HepG2 (cell line): ENCODE measurements at regions not wholly inside any gene's neighbourhood (a gene's known extent, or its start where the extent isn't known, plus 50 kb on each side); places are given as distances from the start of the nearest gene placed in this dataset.

Experiments used
- ATAC-seq: fragments of 200-7000 bp; cut with Tn5 transposase; 3 replicates; pipeline ENCODE4 v1.9.1; 2020; ENCODE audit warnings: mild to moderate bottlenecking, moderate library complexity
- BruUV-seq: library from RNA; stranded (reverse); fragments of 400-500 nt; replicated peaks from 2 replicates; lab custom pipeline; 2021; lab: Mats Ljungman, UMichigan
- CTCF ChIA-PET: fragments of 300-600 bp; formaldehyde crosslinking; extraction: SDS; loops from one replicate; lab custom pipeline; 2021; ENCODE audit warnings: low total read pairs, inconsistent platforms, low intra/inter-chr PET ratio; lab: Yijun Ruan, JAX
- POLR2A ChIA-PET: fragments of 350-600 bp; sonication (Branson Sonifier 250); formaldehyde crosslinking; loops from one replicate; lab custom pipeline; 2020; ENCODE audit warnings: antibody characterized with exemption, inconsistent platforms; lab: Yijun Ruan, JAX
- DNase-seq: peaks from one replicate; pipeline ENCODE4 v3.0.0-alpha.2; 2015; ENCODE audit warnings: low spot score
- FAIRE-seq: peaks from 3 replicates; lab custom pipeline; 2011; peaks lifted over from hg19 to GRCh38; lab: Jason Lieb, UNC
- H2AFZ ChIP-seq: one replicate; pipeline ENCODE4 v1.6.1; 2011; ENCODE audit warnings: low read length, inconsistent platforms
- H3K27ac ChIP-seq: fragments of 300-600 bp; 3 replicates; pipeline ENCODE4 v1.8.0; 2011; ENCODE audit warnings: mixed run types, mild to moderate bottlenecking, mixed read lengths, low read length, inconsistent platforms; ENCODE audit not compliant: insufficient read depth; ENCODE audit errors: extremely low read length
- H3K27me3 ChIP-seq, 2 experiments: fragments of 200-600 bp in 1 of 2; 2 replicates in 1 of 2; 3 replicates in 1 of 2; pipeline versions ENCODE4 v1.6.0 to v1.8.0; 2011; ENCODE audit warnings: low read length in 2 of 2, mild to moderate bottlenecking in 2 of 2, moderate library complexity in 2 of 2, inconsistent platforms in 1 of 2; ENCODE audit not compliant: insufficient read depth in 2 of 2, control insufficient read depth in 1 of 2
- H3K36me3 ChIP-seq, 2 experiments: fragments of 200-600 bp in 1 of 2; replicated peaks in 1 of 2; 2 replicates in 1 of 2; 3 replicates in 1 of 2; pipeline versions ENCODE4 v1.5.1 to v1.8.0; 2011; ENCODE audit warnings: low read length in 2 of 2, inconsistent platforms in 1 of 2; ENCODE audit not compliant: insufficient read depth in 2 of 2, control insufficient read depth in 1 of 2
- H3K4me1 ChIP-seq: 2 replicates; pipeline ENCODE4 v1.5.1; 2012; ENCODE audit warnings: low read length, inconsistent platforms; ENCODE audit not compliant: insufficient read depth
- H3K4me2 ChIP-seq: 2 replicates; pipeline ENCODE4 v1.6.0; 2011; ENCODE audit warnings: low read depth, low read length, inconsistent platforms
- H3K4me3 ChIP-seq, 3 experiments: fragments of 200-600 bp in 1 of 3; sonication (generic), shearing (Covaris generic) in 1 of 3; replicated peaks in 1 of 3; 2 replicates each; pipeline ENCODE4 v1.5.1; 2011 to 2016; ENCODE audit warnings: low read length in 3 of 3, inconsistent platforms in 2 of 3, low read depth in 2 of 3, mild to moderate bottlenecking in 2 of 3, control low read depth in 1 of 3, mixed read lengths in 1 of 3; ENCODE audit not compliant: insufficient read depth in 1 of 3
- H3K79me2 ChIP-seq: one replicate; pipeline ENCODE4 v1.6.1; 2011; ENCODE audit warnings: low read length, inconsistent platforms; ENCODE audit not compliant: insufficient read depth
- H3K9ac ChIP-seq: 2 replicates; pipeline ENCODE4 v1.6.0; 2011; ENCODE audit warnings: mild to moderate bottlenecking, low read depth, low read length, inconsistent platforms; ENCODE audit not compliant: insufficient read depth
- H3K9me3 ChIP-seq: 2 replicates; pipeline ENCODE4 v1.5.1; 2012; ENCODE audit warnings: mild to moderate bottlenecking, low read length
- H4K20me1 ChIP-seq: 2 replicates; pipeline ENCODE4 v1.6.0; 2011; ENCODE audit warnings: inconsistent platforms, mild to moderate bottlenecking, low read length, moderate library complexity; ENCODE audit not compliant: insufficient read depth
- DZIP1 ChIP-seq: sonication (generic); formaldehyde crosslinking; IDR thresholded peaks from 2 replicates; pipeline ENCODE4 v1.5.0; 2020; ENCODE audit warnings: mild to moderate bottlenecking, missing genetic modification reagents
- GLMP ChIP-seq: sonication (generic); formaldehyde crosslinking; IDR thresholded peaks from 2 replicates; pipeline ENCODE4 v1.9.0; 2021; ENCODE audit warnings: missing genetic modification reagents, mild to moderate bottlenecking, borderline replicate concordance
- HDAC6 ChIP-seq: fragments of 200-600 bp; sonication (generic); IDR thresholded peaks from 2 replicates; pipeline ENCODE4 v1.7.0; 2017; ENCODE audit warnings: mild to moderate bottlenecking, antibody characterized with exemption, low read length, low read depth
- JDP2 ChIP-seq: sonication (generic); formaldehyde crosslinking; IDR thresholded peaks from 2 replicates; pipeline ENCODE4 v1.8.1; 2022; ENCODE audit warnings: missing genetic modification reagents, borderline replicate concordance
- JUN ChIP-seq: sonication (generic); formaldehyde crosslinking; IDR thresholded peaks from 2 replicates; pipeline ENCODE4 v1.4.0; 2020; ENCODE audit warnings: mild to moderate bottlenecking, missing genetic modification reagents
- KMT2B ChIP-seq: IDR thresholded peaks from 2 replicates; pipeline ENCODE4 v1.6.1; 2016; ENCODE audit warnings: missing genetic modification reagents, missing compliant biosample characterization
- RAD21 ChIP-seq: fragments of 450-650 bp; formaldehyde crosslinking; IDR thresholded peaks from 2 replicates; pipeline ENCODE4 v1.5.0; 2020; ENCODE audit warnings: mild to moderate bottlenecking
- ZMAT5 ChIP-seq: sonication (generic); formaldehyde crosslinking; IDR thresholded peaks from 2 replicates; pipeline ENCODE4 v1.5.0; 2020; ENCODE audit warnings: mild to moderate bottlenecking, low read depth, missing genetic modification reagents, borderline replicate concordance
- ZNF207 ChIP-seq: fragments of 450-650 bp; IDR thresholded peaks from 2 replicates; pipeline ENCODE4 v1.6.1; 2016; ENCODE audit warnings: antibody characterized with exemption, borderline replicate concordance
- ZNF234 ChIP-seq: sonication (generic); formaldehyde crosslinking; conservative IDR thresholded peaks from 2 replicates; pipeline ENCODE4 v1.5.1; 2020; ENCODE audit warnings: mild to moderate bottlenecking, missing genetic modification reagents
- ZNF274 ChIP-seq: sonication (generic); formaldehyde crosslinking; IDR thresholded peaks from 2 replicates; pipeline ENCODE4 v1.5.1; 2020; ENCODE audit warnings: mild to moderate bottlenecking, missing genetic modification reagents
- ZNF317 ChIP-seq: sonication (generic); formaldehyde crosslinking; IDR thresholded peaks from 2 replicates; pipeline ENCODE4 v1.5.0; 2020; ENCODE audit warnings: mild to moderate bottlenecking, missing genetic modification reagents
- ZNF550 ChIP-seq: sonication (generic); formaldehyde crosslinking; IDR thresholded peaks from 2 replicates; pipeline ENCODE4 v1.4.0; 2020; ENCODE audit warnings: mild to moderate bottlenecking, missing genetic modification reagents, borderline replicate concordance
- ZNF609 ChIP-seq: sonication (generic); formaldehyde crosslinking; IDR thresholded peaks from 2 replicates; pipeline ENCODE4 v1.4.0; 2020; ENCODE audit warnings: mild to moderate bottlenecking, missing genetic modification reagents, borderline replicate concordance
- ZNF672 ChIP-seq: sonication (generic); formaldehyde crosslinking; IDR thresholded peaks from 2 replicates; pipeline ENCODE4 v1.8.1; 2022; ENCODE audit warnings: missing genetic modification reagents
- ZNF75D ChIP-seq: sonication (generic); formaldehyde crosslinking; IDR thresholded peaks from 2 replicates; pipeline ENCODE4 v1.8.1; 2023; ENCODE audit warnings: missing genetic modification reagents, mild to moderate bottlenecking, borderline replicate concordance
- ZNF879 ChIP-seq: sonication (generic); formaldehyde crosslinking; IDR thresholded peaks from 2 replicates; pipeline ENCODE4 v1.8.1; 2023; ENCODE audit warnings: missing genetic modification reagents
- ZSCAN22 ChIP-seq: sonication (generic); formaldehyde crosslinking; IDR thresholded peaks from 2 replicates; pipeline ENCODE4 v1.4.0; 2020; ENCODE audit warnings: mild to moderate bottlenecking, missing genetic modification reagents
- WGBS: methylation state at CpG from one replicate; pipeline ENCODE4 v1.1.6; 2017; ENCODE audit warnings: low lambda C conversion rate; 5-methylcytosine and 5-hydroxymethylcytosine counted together
- in situ Hi-C: cut with HindIII; loops from 2 replicates; pipeline ENCODE4 v1.10.0; 2017; ENCODE audit warnings: low pct_unique_long_range_greater_than_20kb; ENCODE audit not compliant: extremely low pct_ligation_motif_present
- intact Hi-C: fragments of 100-400 bp; cut with micrococcal nuclease; formaldehyde crosslinking; loops from one replicate; pipeline ENCODE4 v1.10.0; 2022; ENCODE audit not compliant: unreplicated experiment

- ChIA-PET CTCF (no interaction called here), POLR2A (no interaction called here)
- BruUV-seq = no TSS peak
- H2AFZ ChIP-seq = no peak overlapping the region
- H3K36me3 ChIP-seq = no peaks in the 10 kb centered on the region
- H3K4me1 ChIP-seq = no peaks in the 10 kb centered on the region
- ATAC-seq (no peak), DNase-seq (no peak), FAIRE-seq (no peak)
- H3K27me3 ChIP-seq = no peaks in the 10 kb centered on the region; a peak in 1 of 5 replicates
- H4K20me1 ChIP-seq = no peaks in the 10 kb centered on the region
- H3K79me2 ChIP-seq = no peaks in the 10 kb centered on the region
- H3K4me3 ChIP-seq = no peak overlapping the region
- H3K9ac ChIP-seq = no peak overlapping the region
- WGBS = 20% methylated on average over 5 of the region's 5 CpGs
- in situ Hi-C loops (no loop called here), intact Hi-C loops (no loop called here)
- no peak overlapping the region for H3K27ac ChIP-seq
- H3K4me2 ChIP-seq = no peak overlapping the region
- H3K9me3 ChIP-seq = peaks cover 46% of the 10 kb centered on the region
- TF ChIP-seq ZNF234 = no peak
- TF ChIP-seq RAD21 (CRISPR knock-in tag) = no peak
- no peak for TF ChIP-seq KMT2B (CRISPR knock-in tag)
- TF ChIP-seq ZNF207 = no peak
- no peak for TF ChIP-seq ZNF317 (CRISPR knock-in tag)
- no peak for TF ChIP-seq ZNF672
- TF ChIP-seq GLMP (CRISPR knock-in tag) = no peak
- TF ChIP-seq ZNF609 = no peak
- TF ChIP-seq ZMAT5 = no peak
- no peak for TF ChIP-seq ZNF550 (CRISPR knock-in tag)
- no peak for TF ChIP-seq HDAC6
- TF ChIP-seq ZNF75D = no peak
- no peak for TF ChIP-seq ZNF274
- no peak for TF ChIP-seq ZSCAN22 (CRISPR knock-in tag)
- no peak for TF ChIP-seq DZIP1 (CRISPR knock-in tag)
- TF ChIP-seq JUN (CRISPR knock-in tag) = no peak
- TF ChIP-seq JDP2 (CRISPR knock-in tag) = no peak
- no peak for TF ChIP-seq ZNF879 (CRISPR knock-in tag)
Observed at GRCh38 chr4:31199644-31200043, 479.5 kb downstream of the PCDH7 start.
